PC-9 (cell line): ENCODE measurements at regions not wholly inside any gene's neighbourhood (a gene's known extent, or its start where the extent isn't known, plus 50 kb on each side); places are given as distances from the start of the nearest gene placed in this dataset.

Source experiments
- BruUV-seq: library from RNA; stranded (reverse); fragments of 400-500 nt; replicated peaks from 2 replicates; lab custom pipeline; 2021; lab: Mats Ljungman, UMichigan
- CTCF ChIA-PET: fragments of 300-600 bp; sonication (Branson Sonifier 250); formaldehyde crosslinking; loops from one replicate; lab custom pipeline; 2022; ENCODE audit warnings: antibody characterized with exemption; lab: Charles Lee
- POLR2A ChIA-PET: fragments of 300-600 bp; sonication (Branson Sonifier 250); formaldehyde crosslinking; loops from one replicate; lab custom pipeline; 2022; ENCODE audit warnings: antibody characterized with exemption; ENCODE audit not compliant: unreplicated experiment; lab: Charles Lee
- DNase-seq, 2 experiments: peaks; one replicate each; pipeline versions ENCODE4 v3.0.0 to v3.0.0-alpha.2; 2015 to 2022; ENCODE audit warnings: mixed read lengths in 1 of 2
- H2AFZ ChIP-seq: fragments of 200-600 bp; sonication (generic); 2 replicates; pipeline ENCODE4 v1.8.1; 2017; ENCODE audit warnings: antibody characterized with exemption
- H3F3A ChIP-seq: fragments of 200-600 bp; sonication (generic); 2 replicates; pipeline ENCODE4 v1.8.1; 2017; ENCODE audit warnings: antibody characterized with exemption, mild to moderate bottlenecking, low read depth; ENCODE audit not compliant: insufficient read depth
- H3K27ac ChIP-seq: fragments of 200-600 bp; sonication (generic); 2 replicates; pipeline ENCODE4 v1.6.1; 2016; ENCODE audit warnings: mixed run types
- H3K27me3 ChIP-seq: fragments of 200-600 bp; sonication (generic); 2 replicates; pipeline ENCODE4 v1.6.1; 2016; ENCODE audit warnings: low read depth, mixed run types; ENCODE audit not compliant: insufficient read depth
- H3K36me3 ChIP-seq: fragments of 200-600 bp; sonication (generic); 2 replicates; pipeline ENCODE4 v1.6.1; 2016; ENCODE audit warnings: low read depth, mixed run types
- H3K4me1 ChIP-seq: fragments of 200-600 bp; sonication (generic); replicated peaks from 2 replicates; pipeline ENCODE4 v1.6.1; 2016; ENCODE audit warnings: mixed run types; ENCODE audit not compliant: insufficient read depth
- H3K4me2 ChIP-seq: fragments of 200-600 bp; sonication (generic); 2 replicates; pipeline ENCODE4 v1.6.1; 2017; ENCODE audit warnings: mixed run types
- H3K4me3 ChIP-seq: fragments of 200-600 bp; sonication (generic); 2 replicates; pipeline ENCODE4 v1.6.1; 2016; ENCODE audit warnings: mixed run types
- H3K79me2 ChIP-seq: fragments of 200-600 bp; sonication (generic); 2 replicates; pipeline ENCODE4 v1.6.1; 2017; ENCODE audit warnings: low read depth, mixed run types
- H3K9me2 ChIP-seq: fragments of 200-600 bp; sonication (generic); 2 replicates; pipeline ENCODE4 v1.8.1; 2017; ENCODE audit warnings: mild to moderate bottlenecking; ENCODE audit not compliant: insufficient read depth
- H3K9me3 ChIP-seq: fragments of 200-600 bp; sonication (generic); 2 replicates; pipeline ENCODE4 v1.8.1; 2016; ENCODE audit warnings: low read depth; ENCODE audit not compliant: insufficient read depth
- H4K20me1 ChIP-seq: fragments of 200-600 bp; sonication (generic); 2 replicates; pipeline ENCODE4 v1.8.1; 2017; ENCODE audit not compliant: insufficient read depth
- CTCF ChIP-seq: fragments of 200-600 bp; sonication (generic); conservative IDR thresholded peaks from 2 replicates; pipeline ENCODE4 v1.6.1; 2017; ENCODE audit warnings: mixed run types, antibody characterized with exemption, mild to moderate bottlenecking, moderate library complexity
- EZH2 ChIP-seq: fragments of 200-600 bp; sonication (generic); IDR thresholded peaks from 2 replicates; pipeline ENCODE4 v1.8.0; 2017; ENCODE audit warnings: antibody characterized with exemption, low read depth
- intact Hi-C: fragments of 100-400 bp; cut with micrococcal nuclease; formaldehyde crosslinking; loops from one replicate; pipeline ENCODE4 v1.10.0; 2022; ENCODE audit not compliant: unreplicated experiment

- intact Hi-C loops: no loop called here
- Histone ChIP-seq H4K20me1 (no peaks in the 10 kb centered on the region), H3F3A (no peaks in the 10 kb centered on the region), H3K9me2 (no peaks in the 10 kb centered on the region), H2AFZ (no peak overlapping the region), H3K27ac (no peak overlapping the region), H3K9me3 (no peaks in the 10 kb centered on the region), H3K4me3 (no peak overlapping the region), H3K36me3 (no peaks in the 10 kb centered on the region), H3K27me3 (peaks cover 9% of the 10 kb centered on the region; the same call in 1 of the 2 replicates), H3K79me2 (no peaks in the 10 kb centered on the region), H3K4me2 (no peak overlapping the region), H3K4me1 (no peaks in the 10 kb centered on the region)
- no TSS peak for BruUV-seq
- TF ChIP-seq CTCF: no peak
- TF ChIP-seq EZH2: no peak
- CTCF ChIA-PET: no interaction called here
- no peak for DNase-seq
- POLR2A ChIA-PET: no interaction called here
These were observed 331.9 kb downstream of the AJAP1 start for GRCh38 chr1:4986306-4986705.

GRCh38 chr1:4984841-4985240, 330.4 kb downstream of the AJAP1 start:
- POLR2A ChIA-PET: no interaction called here
- BruUV-seq: no TSS peak
- TF ChIP-seq CTCF (no peak), EZH2 (no peak)
- Histone ChIP-seq H3K27ac (no peak overlapping the region), H3K4me3 (no peak overlapping the region), H2AFZ (no peak overlapping the region), H3K9me3 (no peaks in the 10 kb centered on the region), H4K20me1 (no peaks in the 10 kb centered on the region), H3K36me3 (no peaks in the 10 kb centered on the region), H3K27me3 (peaks cover 9% of the 10 kb centered on the region; the same call in 1 of the 2 replicates), H3F3A (no peaks in the 10 kb centered on the region), H3K4me2 (no peak overlapping the region), H3K9me2 (no peaks in the 10 kb centered on the region), H3K4me1 (no peaks in the 10 kb centered on the region), H3K79me2 (no peaks in the 10 kb centered on the region)
- CTCF ChIA-PET: no interaction called here
- intact Hi-C loops: no loop called here
- no peak for DNase-seq

GRCh38 chr1:4980211-4980610, 325.8 kb downstream of the AJAP1 start:
- TF ChIP-seq EZH2 (no peak), CTCF (no peak)
- no peaks in the 10 kb centered on the region for H4K20me1 ChIP-seq
- POLR2A ChIA-PET: no interaction called here
- no peak overlapping the region for H3K4me2 ChIP-seq
- H3F3A ChIP-seq: no peaks in the 10 kb centered on the region
- no TSS peak for BruUV-seq
- no peak overlapping the region for H2AFZ ChIP-seq
- H3K79me2 ChIP-seq: no peaks in the 10 kb centered on the region
- H3K36me3 ChIP-seq: no peaks in the 10 kb centered on the region
- DNase-seq: no peak
- no peak overlapping the region for H3K27ac ChIP-seq
- intact Hi-C loops: no loop called here
- H3K9me2 ChIP-seq: no peaks in the 10 kb centered on the region
- peaks cover 29% of the 10 kb centered on the region for H3K27me3 ChIP-seq
- H3K4me1 ChIP-seq: no peaks in the 10 kb centered on the region
- H3K4me3 ChIP-seq: no peak overlapping the region
- H3K9me3 ChIP-seq: no peaks in the 10 kb centered on the region
- CTCF ChIA-PET: no interaction called here
